HG03565 (cell line): ENCODE measurements at regions not wholly inside any gene's neighbourhood (a gene's known extent, or its start where the extent isn't known, plus 50 kb on each side); places are given as distances from the start of the nearest gene placed in this dataset.
"Not testable (repeated sequence)": the region's sequence is repeated elsewhere in the genome, so short reads cannot be mapped to it uniquely, and the experiment has no call there.

Experiments used
- ATAC-seq: cut with Tn5 transposase; IDR thresholded peaks from one replicate; pipeline ENCODE4 v1.9.1; 2021; ENCODE audit warnings: mild to moderate bottlenecking, moderate library complexity; ENCODE audit not compliant: unreplicated experiment

GRCh38 chr2:37722971-37723370 lies 51.5 kb upstream of the CDC42EP3 start:
- ATAC-seq = not testable (repeated sequence)

GRCh38 chr2:37730037-37730818 lies 58.8 kb upstream of the CDC42EP3 start:
- no peak for ATAC-seq

DNA sequence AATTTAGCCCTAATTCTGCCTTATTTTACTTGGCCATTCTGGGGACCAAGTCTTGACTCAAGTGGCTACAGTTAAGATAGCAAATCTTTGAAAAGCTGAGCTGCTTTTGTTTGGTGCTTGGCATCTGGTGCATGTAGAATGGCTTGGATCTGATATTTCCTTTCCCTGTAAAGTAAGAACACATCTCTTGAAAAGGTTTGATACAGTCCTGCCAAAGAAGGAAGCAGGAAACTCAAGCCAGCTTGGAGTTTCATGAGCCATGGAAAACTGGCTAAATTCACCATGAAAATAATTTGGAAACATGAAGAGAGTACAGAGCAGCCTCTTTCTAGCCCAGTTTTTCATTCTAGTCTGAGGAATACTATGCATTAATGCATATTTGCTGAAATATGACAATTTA lies 61.0 kb upstream of the CDC42EP3 start:
- ATAC-seq = not testable (repeated sequence)

DNA sequence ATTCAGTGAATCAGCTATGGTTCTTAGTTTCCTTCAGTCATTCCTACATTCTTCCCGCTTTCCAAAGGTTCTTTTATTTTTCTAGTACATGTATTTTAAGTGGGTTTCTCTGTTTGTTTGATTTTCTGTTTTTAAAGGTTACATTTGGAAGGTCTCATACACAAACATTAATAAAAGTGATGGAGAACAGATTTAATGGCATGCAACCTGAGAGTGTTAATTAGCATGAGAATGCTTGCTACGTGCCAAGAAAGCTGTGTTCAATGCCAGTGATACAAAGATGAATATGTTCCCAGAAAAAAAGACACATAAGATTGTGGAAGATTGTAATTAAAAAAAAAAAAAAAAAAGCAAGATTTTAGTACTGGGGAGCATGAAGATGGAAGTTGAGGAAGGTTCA lies 61.8 kb upstream of the CDC42EP3 start:
- no peak for ATAC-seq

DNA sequence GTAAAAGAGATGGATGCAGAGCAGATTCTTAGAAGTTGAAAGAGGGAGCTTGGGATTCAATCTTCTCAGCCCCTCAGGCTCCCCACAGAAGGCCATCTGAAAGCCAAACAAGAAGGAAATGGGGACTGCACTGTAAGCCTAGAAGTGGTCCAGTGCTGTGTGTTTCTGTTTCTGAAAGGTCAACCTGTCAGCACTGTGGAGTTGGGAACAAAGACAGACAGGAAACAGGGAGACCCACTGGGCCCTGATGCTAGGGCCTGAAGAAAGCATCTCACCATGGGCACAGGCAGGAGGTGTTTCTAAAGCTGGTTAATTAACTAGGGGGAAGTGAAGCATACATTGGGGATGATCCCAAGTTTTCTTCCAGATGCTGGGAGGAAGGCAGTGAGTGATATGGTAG lies 62.5 kb upstream of the CDC42EP3 start:
- ATAC-seq = not testable (repeated sequence)

- not testable (repeated sequence) for ATAC-seq
Measured at GRCh38 chr2:37734891-37735523, 63.6 kb upstream of the CDC42EP3 start.

DNA sequence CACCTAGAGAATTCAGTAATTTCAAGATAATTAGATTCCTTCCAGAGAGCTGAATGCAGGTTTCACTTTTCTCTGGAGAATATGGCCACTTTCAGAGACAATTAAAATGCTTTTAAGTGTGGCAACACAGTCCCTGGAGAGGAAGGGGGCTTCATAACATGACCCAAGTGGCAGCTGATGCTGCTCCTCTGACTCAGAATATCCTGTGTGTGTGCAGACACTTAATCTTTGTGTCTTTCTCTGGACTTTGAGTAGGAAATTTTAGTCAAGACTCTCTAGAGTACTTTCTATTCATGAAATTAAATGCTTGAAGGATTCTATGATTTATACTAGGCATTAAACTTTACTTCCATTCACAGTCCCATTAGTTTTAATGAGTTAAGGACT lies 64.1 kb upstream of the CDC42EP3 start:
- ATAC-seq = not testable (repeated sequence)

GRCh38 chr2:37737507-37737906 lies 66.1 kb upstream of the CDC42EP3 start:
- ATAC-seq = no peak

DNA sequence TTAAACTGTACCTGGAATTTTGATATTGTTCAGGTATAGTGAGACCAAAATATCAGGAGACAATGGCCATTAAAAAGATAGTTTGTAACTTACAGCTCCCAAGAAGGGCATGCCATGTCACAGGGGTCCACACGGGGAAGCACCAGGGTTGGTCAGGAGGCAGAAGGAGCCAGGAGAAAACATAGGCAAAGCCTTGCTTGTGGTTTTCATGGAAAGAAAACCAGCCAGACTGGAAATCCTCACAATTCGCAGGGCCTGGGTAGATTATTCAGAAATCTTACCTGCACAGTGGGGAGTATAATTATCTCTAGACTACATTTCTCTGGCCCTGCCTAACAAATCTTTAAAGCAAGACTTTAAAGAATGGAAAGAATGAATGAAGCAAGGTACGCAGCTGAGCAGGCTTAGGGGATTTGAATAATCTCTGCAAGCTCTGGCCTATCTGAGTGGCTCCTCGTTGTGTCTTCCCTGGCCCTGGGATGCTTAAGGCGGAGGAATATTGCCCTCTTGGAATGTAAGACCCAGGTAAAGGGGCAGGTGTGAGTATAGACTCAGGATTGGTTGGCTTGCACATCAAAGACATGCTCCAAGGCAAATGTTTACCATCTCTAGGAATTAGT lies 66.9 kb upstream of the CDC42EP3 start:
- ATAC-seq = no peak

DNA sequence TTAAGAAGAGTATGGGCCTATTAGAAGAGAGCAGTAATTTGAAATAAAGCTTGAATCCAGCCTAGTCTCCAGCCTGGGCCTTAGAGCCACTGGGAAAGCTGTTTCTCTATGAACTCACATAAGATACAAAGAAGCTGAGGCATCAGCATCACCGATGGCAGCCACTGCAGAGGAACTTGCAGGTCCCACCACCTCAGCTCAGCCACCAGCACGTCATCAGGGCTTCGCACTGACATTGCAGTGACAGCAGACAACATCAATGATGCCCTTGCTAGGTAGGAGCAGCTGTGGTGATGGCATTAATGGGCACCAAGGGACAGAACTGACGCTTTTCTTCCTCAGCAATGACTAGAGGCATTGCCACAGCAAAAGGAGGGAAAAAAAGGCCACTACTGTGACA lies 67.7 kb upstream of the CDC42EP3 start:
- ATAC-seq = no peak

- ATAC-seq = no peak
Measured at GRCh38 chr2:37740164-37740739, 68.8 kb upstream of the CDC42EP3 start.

DNA sequence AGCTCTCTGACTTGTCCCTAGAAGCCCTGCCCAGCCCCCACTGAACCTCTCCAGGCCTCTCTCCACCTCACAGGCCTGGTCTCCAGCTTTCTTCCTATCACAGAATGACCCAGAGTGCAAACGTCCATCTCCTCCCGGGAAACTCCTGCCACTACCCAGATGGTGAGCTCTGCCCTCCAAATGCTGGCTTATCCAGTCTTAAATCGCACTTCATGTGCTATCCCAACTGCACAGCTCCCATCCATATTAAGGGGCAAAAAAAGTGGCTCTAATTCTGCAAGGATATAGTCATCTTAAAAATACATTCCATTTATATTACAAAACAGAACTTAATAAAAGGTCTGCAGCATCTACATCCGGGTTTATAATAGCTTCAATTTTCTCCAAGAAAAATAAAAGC lies 70.8 kb upstream of the CDC42EP3 start:
- no peak for ATAC-seq

DNA sequence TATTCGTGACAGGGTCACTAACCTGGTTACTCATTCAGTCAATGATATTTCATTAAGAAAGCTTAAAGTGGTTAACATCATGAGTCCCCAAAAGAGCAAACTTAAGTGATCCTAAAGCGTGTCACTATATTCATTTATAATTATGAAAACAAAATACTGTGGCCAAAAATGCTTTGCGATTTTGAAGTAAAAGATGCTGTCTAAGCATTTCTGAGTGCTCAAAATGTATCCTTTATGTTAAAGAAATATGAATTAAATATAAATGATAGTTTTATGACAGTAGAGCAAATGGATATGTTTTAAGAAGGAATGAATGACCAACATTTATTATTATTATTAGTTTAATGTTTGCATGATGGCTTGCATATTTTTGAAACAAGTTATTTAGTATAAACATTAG lies 72.6 kb upstream of the CDC42EP3 start:
- ATAC-seq = no peak

DNA sequence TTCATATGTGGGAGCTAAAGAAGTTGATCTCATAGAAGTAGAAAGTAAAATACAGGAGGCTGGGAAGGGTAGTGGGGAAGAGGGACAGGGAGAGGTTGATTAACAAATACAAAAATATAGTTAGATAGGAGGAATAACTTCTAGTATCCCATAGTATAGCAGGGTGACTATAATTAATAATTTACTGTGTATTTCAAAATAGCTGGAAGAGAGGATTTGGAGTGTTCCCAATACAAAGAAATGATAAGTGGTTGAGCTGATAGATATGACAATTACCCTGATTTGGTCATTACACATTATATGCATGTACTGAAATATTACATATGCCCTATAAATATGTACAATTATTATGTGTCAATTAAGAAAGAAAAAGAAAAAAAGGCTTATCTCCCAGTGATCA lies 73.5 kb upstream of the CDC42EP3 start:
- ATAC-seq = not testable (repeated sequence)

DNA sequence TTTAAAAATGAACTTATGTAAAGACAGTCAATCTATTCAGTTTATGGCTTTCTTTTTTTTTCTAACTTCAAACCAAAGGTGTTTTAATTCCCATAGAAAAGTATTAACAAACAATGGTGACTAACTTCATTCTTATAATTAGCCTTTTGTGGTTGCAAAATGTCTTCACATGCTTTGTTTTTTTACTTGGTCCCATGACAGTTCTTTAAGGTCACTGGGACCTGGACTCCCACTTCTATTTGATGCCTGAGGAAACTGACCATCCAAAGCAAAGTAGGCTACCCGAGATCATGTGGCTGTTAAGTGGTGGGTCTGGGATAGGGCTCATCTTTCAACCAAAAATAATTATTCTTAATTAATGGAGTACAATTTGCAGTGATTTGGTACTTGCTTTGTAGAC lies 74.6 kb upstream of the CDC42EP3 start:
- ATAC-seq = not testable (repeated sequence)

GRCh38 chr2:37746883-37747282 lies 75.4 kb upstream of the CDC42EP3 start:
- no peak for ATAC-seq

- ATAC-seq = no peak
Measured at GRCh38 chr2:37748541-37748940, 77.1 kb upstream of the CDC42EP3 start.

DNA sequence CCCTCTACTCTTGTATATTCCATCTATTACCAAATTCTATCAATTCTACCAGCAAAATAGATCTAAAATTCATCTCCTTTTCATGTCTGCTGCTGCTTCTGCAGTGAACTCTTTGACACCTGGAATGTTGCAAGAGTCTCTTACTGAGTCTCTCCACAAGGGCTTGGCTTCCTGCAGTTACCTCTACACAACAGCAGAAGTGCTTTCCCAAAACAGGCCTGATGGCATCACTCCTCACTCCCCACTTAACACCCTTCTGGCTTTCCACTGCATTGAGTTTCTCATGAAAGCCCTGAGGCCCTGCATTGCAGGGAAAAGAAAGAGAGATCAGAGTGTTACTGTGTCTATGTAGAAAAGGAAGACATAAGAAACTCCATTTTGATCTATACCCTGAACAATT lies 78.8 kb upstream of the CDC42EP3 start:
- not testable (repeated sequence) for ATAC-seq

DNA sequence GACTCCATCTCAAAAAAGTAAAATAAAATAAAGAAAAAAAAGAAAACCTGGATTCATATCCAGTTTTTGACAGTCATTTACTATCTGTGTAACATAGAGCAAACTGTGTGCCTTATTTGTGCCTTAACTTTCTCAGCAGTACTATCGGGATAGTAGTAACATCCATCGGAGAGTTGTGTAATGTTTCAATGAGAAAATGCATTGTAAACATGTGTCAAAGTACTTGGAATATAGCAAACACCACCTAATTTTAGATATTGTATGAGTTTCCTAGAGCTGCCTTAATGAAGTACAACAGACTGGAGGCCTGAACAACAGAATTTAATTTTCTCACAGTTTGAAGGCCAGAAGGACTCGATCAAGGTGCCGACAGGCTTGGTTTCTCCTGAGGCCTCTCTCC lies 81.3 kb upstream of the CDC42EP3 start:
- no peak for ATAC-seq

DNA sequence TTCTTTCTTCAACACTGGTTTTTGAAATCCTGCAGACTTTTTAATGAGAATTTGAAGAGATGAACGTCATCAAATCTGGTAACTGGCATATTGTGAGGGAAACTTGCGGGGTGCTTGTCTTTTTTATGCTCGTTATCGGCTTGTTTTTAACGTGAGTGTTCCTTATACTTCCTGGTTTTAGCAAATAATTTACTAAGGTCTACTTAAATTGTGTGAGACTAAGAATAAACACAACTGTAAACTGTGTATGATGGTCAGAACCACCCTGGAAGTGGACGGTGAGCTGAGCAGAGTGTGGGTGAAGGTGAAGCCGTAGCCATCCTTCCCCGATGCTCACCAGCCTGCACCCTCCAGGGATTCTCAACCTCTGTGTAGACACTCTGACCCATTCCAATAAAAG lies 82.3 kb upstream of the CDC42EP3 start:
- no peak for ATAC-seq

DNA sequence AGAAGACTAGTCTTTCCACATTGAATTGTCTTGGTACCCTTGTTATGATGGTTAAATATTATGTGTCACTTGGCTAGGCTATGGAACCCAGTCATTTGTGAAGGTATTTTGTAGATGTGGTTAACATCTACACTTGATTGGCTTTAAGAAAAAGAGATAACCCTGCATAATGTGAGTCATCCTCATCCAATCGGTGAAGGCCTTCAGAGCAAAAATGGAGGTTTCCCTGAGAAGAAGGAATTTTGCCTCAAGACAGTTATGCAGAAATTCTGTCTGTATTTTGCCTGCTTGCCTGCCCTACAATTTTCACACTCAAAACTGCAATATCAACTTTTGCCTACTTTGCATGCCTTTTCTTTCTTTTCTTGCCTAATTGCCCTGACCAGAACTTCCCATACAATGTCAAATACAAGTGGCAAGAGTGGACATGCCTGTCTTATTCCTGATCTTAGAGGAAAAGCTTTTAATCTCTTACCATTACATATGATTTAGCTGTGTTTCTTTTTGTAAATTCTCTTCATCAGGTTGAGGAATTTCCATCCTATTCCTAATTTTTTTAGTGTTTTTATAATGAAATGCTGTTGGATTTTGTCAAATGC lies 84.6 kb upstream of the CDC42EP3 start:
- ATAC-seq = not testable (repeated sequence)
